Activated T-helper 1 cell treated with anti-CD3 and anti-CD28 coated beads, Interleukin-12 subunit alpha, Interleukin-12 subunit beta, Interleukin-2, Interleukin-4 antibody, amounts not matched to agents 30 ng/mL and 10 ng/mL and 1 ng/mL, durations not matched to agents 14 hours and 24 hours and 36 hours (primary cell): ENCODE measurements at regions not wholly inside any gene's neighbourhood (a gene's known extent, or its start where the extent isn't known, plus 50 kb on each side); places are given as distances from the start of the nearest gene placed in this dataset.
"Not testable (repeated sequence)": the region's sequence is repeated elsewhere in the genome, so short reads cannot be mapped to it uniquely, and the experiment has no call there.

Experiments
- DNase-seq: peaks from one replicate; pipeline ENCODE4 v3.0.0; 2021; ENCODE audit warnings: low spot score
- H3K27ac Mint-ChIP-seq: one replicate; pipeline ENCODE4 v1.8.0; 2021; ENCODE audit warnings: mild to moderate bottlenecking, mixed read lengths
- H3K27me3 Mint-ChIP-seq: one replicate; pipeline ENCODE4 v1.8.0; 2022; ENCODE audit warnings: mild to moderate bottlenecking, moderate library complexity, mixed read lengths; ENCODE audit not compliant: insufficient read depth
- H3K36me3 Mint-ChIP-seq: one replicate; pipeline ENCODE4 v1.8.0; 2021; ENCODE audit warnings: low read depth, mixed read lengths
- H3K4me1 Mint-ChIP-seq: one replicate; pipeline ENCODE4 v1.8.0; 2021; ENCODE audit warnings: low read depth, mixed read lengths
- H3K4me3 Mint-ChIP-seq: one replicate; pipeline ENCODE4 v1.8.0; 2021; ENCODE audit warnings: mild to moderate bottlenecking, moderate library complexity, mixed read lengths
- H3K9me3 Mint-ChIP-seq: one replicate; pipeline ENCODE4 v1.8.0; 2021; ENCODE audit warnings: mixed read lengths
- intact Hi-C: fragments of 100-400 bp; cut with micrococcal nuclease; formaldehyde crosslinking; loops from one replicate; pipeline ENCODE4 v1.15.1; 2024

DNA sequence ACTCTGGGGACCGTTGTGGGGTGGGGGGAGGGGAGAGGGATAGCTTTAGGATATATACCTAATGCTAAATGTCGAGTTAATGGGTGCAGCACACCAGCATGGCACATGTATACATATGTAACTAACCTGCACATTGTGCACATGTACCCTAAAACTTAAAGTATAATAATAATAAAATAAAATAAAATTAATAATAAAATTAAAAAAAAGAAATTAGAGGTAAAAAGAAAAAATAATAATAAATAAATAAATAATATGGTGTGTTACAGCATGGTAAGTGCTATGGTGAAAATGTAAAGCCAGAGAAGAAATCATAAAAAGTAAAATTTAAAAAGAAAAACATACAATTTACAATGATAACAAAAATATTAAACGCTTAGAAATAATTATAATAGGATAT lies 552.8 kb upstream of the PBX1 start:
- DNase-seq, H3K36me3 Mint-ChIP-seq, H3K4me3 Mint-ChIP-seq, intact Hi-C loops, H3K27me3 Mint-ChIP-seq, H3K4me1 Mint-ChIP-seq, H3K27ac Mint-ChIP-seq: not testable (repeated sequence)
- H3K9me3 Mint-ChIP-seq = peaks cover 25% of the 10 kb centered on the region

DNA sequence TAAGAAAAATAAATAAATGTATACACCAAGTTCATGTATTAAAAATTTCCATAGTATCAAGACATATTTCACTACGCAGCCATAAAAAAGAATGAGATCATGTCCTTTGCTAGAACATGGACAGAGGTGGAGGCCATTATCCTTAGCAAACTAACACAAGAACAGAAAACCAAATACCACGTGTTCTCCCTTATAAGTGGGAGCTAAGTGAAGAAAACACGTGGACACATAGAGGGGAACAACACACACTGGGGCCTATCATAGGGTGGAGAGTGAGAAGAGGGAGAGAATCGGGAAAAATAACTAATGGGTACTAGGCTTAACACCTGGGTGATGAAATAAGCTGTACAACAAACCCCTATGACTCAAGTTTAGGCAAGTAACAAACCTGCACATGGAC lies 552.4 kb upstream of the PBX1 start:
- no peak overlapping the region for H3K27ac Mint-ChIP-seq
- H3K4me1 Mint-ChIP-seq = no peaks in the 10 kb centered on the region
- peaks cover 23% of the 10 kb centered on the region for H3K9me3 Mint-ChIP-seq
- intact Hi-C loops = no loop called here
- H3K27me3 Mint-ChIP-seq = no peaks in the 10 kb centered on the region
- no peaks in the 10 kb centered on the region for H3K36me3 Mint-ChIP-seq
- no peak overlapping the region for H3K4me3 Mint-ChIP-seq
- no peak for DNase-seq

DNA sequence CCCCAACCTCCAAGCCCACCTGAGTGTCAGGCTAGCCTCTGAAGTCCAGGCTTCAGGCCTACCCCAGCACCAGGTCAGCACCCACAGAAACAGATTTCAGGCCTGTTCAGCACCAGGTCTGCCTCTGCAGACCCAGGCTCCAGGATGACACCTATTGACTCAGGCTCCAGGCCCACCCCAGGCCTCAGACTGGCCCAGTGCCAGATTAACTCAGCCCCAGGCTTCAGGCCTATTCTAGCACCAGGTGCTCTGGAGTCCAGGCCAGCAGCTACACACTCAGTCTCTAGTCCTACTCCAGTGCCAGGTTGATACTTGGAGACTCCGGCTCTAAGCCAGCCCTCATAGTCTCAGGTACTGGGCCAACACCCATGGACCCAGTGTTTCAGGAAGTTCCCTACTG lies 541.7 kb upstream of the PBX1 start:
- no peaks in the 10 kb centered on the region for H3K27me3 Mint-ChIP-seq
- intact Hi-C loops = no loop called here
- no peak overlapping the region for H3K27ac Mint-ChIP-seq
- no peaks in the 10 kb centered on the region for H3K4me1 Mint-ChIP-seq
- peaks cover 18% of the 10 kb centered on the region for H3K9me3 Mint-ChIP-seq
- H3K36me3 Mint-ChIP-seq = no peaks in the 10 kb centered on the region
- DNase-seq = no peak
- H3K4me3 Mint-ChIP-seq = no peak overlapping the region

DNA sequence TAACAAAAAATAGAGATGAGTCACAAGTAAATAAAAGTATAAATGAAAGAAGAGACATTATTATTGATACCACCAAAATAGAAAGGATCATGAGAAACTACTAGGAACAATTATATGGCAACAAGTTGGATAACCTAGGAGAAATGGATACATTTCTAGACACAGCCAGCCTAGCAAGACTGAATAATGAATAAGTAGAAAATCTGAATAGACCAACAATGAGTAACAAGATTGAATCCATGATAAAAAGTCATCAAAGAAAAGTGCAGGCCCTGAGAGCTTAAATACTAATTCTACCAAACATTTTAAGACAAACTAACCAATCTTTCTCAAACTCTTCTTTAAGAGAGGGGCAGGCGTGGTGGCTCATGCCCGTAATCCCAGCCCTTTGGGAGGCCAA lies 538.6 kb upstream of the PBX1 start:
- H3K27ac Mint-ChIP-seq = no peak overlapping the region
- DNase-seq = no peak
- intact Hi-C loops = no loop called here
- H3K36me3 Mint-ChIP-seq = no peaks in the 10 kb centered on the region
- no peaks in the 10 kb centered on the region for H3K27me3 Mint-ChIP-seq
- no peaks in the 10 kb centered on the region for H3K4me1 Mint-ChIP-seq
- H3K9me3 Mint-ChIP-seq = peaks cover 11% of the 10 kb centered on the region
- H3K4me3 Mint-ChIP-seq = no peak overlapping the region

DNA sequence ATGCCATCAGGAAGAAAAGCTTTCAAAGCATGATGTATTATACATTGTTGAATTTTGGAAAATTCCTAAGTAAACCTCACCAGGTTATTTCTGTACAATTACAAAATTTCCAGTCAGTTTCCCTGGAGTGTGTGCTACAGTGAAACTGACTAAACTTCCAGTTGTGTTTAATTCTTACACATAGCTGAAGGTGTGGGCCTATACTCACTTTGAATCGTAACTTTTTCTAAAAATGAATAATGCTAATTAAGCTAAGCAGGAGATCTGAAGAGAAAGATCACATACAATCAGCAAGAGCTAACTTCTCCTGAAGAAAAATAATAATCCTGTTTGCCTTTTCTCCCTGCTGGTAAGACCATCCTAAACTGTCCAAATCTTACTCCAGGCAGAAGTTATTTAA lies 537.2 kb upstream of the PBX1 start:
- H3K27ac Mint-ChIP-seq = no peak overlapping the region
- H3K9me3 Mint-ChIP-seq = peaks cover 9% of the 10 kb centered on the region
- H3K4me1 Mint-ChIP-seq = no peaks in the 10 kb centered on the region
- H3K27me3 Mint-ChIP-seq = no peaks in the 10 kb centered on the region
- no peak for DNase-seq
- no peak overlapping the region for H3K4me3 Mint-ChIP-seq
- no peaks in the 10 kb centered on the region for H3K36me3 Mint-ChIP-seq
- intact Hi-C loops = no loop called here

DNA sequence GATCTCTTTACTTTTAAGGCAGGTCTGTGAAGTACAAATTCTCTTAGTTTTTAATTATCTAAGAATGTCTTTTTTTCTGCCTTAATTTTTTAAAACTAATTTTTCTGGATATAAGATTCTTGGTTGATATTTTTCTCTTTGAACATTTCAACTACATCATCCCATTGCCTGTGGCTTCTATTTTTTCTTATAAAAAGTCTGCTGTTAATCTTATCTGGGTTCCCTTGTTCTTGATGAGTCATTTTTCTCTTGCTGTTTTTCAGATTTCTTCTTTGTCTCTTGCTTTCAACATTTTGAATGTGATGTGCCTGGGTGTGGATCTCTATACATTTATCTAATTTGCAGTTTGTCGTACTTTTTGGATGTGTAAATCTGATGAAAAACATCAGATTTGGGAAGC lies 525.2 kb upstream of the PBX1 start:
- DNase-seq = no peak
- H3K4me3 Mint-ChIP-seq = no peak overlapping the region
- no peak overlapping the region for H3K27ac Mint-ChIP-seq
- no peaks in the 10 kb centered on the region for H3K4me1 Mint-ChIP-seq
- H3K9me3 Mint-ChIP-seq = peaks cover 24% of the 10 kb centered on the region
- H3K27me3 Mint-ChIP-seq = no peaks in the 10 kb centered on the region
- no peaks in the 10 kb centered on the region for H3K36me3 Mint-ChIP-seq
- intact Hi-C loops = no loop called here

DNA sequence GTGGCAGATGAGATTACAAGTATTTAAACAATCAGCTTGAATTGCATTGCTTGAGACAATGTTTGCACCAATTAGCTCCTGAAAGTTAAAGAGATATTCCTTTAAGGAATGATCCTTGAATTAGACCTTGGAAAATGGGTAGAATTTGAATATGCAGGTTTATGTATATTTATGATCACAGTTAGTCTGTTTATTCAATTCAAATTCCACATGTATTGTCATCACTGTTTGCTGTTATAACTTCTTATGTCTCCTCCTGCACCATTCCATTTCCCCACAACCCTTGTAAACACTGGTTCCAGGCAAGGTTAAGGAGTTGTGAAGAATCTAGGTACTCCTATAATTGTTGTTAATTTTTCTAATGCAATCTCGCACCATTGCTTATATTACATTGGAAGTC lies 518.2 kb upstream of the PBX1 start:
- intact Hi-C loops = no loop called here

DNA sequence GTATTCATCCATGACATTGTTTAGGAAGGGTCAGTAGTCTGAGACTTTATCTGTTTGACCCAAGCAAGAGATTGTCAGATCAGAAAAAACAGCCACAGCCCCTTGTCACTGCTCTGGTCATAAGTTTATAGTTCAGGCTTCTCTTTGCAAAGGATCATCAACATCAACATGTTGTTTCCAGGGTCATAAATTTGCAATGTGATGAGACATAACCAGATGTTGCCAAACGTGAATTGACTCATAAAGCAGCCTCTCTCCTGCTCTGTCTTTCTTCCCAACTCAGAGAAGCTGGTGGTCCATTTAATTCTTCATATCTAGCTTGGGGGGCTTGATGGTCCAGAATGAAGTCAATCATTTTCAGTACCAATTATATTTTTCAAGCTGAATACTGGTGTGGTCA lies 507.2 kb upstream of the PBX1 start:
- H3K27me3 Mint-ChIP-seq = no peaks in the 10 kb centered on the region
- DNase-seq = no peak
- no peaks in the 10 kb centered on the region for H3K36me3 Mint-ChIP-seq
- no peak overlapping the region for H3K4me3 Mint-ChIP-seq
- no peaks in the 10 kb centered on the region for H3K4me1 Mint-ChIP-seq
- peaks cover 14% of the 10 kb centered on the region for H3K9me3 Mint-ChIP-seq
- no peak overlapping the region for H3K27ac Mint-ChIP-seq
- intact Hi-C loops = no loop called here

More for the DNA sequence above, 518.2 kb upstream of the PBX1 start:
- Mint-ChIP-seq H3K36me3 (no peaks in the 10 kb centered on the region), H3K9me3 (peaks cover 14% of the 10 kb centered on the region), H3K27me3 (no peaks in the 10 kb centered on the region), H3K4me3 (no peak overlapping the region), H3K27ac (no peak overlapping the region), H3K4me1 (no peaks in the 10 kb centered on the region)
- no peak for DNase-seq

DNA sequence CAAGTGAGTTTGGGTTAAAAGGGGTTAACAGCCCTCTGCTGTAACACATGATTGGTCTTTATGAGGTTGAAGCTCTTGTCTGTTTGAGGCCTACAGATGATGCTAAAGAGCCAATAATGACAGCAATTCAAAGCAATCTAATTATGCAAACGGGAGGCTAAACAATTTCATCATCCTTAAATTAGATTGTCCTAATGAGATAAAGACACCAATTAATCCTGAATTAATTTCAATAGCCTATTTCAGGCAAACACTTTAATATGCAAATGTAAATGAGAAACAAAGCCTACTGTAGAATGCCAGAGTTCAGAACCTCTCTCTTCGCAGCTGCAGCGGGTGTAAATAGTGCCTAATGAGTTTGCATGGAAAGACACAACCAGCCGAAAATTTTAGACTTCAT lies 504.7 kb upstream of the PBX1 start:
- no peak overlapping the region for H3K27ac Mint-ChIP-seq
- no peaks in the 10 kb centered on the region for H3K36me3 Mint-ChIP-seq
- H3K4me1 Mint-ChIP-seq = no peaks in the 10 kb centered on the region
- peaks cover 14% of the 10 kb centered on the region for H3K9me3 Mint-ChIP-seq
- intact Hi-C loops = no loop called here
- H3K27me3 Mint-ChIP-seq = no peaks in the 10 kb centered on the region
- DNase-seq = no peak
- no peak overlapping the region for H3K4me3 Mint-ChIP-seq

DNA sequence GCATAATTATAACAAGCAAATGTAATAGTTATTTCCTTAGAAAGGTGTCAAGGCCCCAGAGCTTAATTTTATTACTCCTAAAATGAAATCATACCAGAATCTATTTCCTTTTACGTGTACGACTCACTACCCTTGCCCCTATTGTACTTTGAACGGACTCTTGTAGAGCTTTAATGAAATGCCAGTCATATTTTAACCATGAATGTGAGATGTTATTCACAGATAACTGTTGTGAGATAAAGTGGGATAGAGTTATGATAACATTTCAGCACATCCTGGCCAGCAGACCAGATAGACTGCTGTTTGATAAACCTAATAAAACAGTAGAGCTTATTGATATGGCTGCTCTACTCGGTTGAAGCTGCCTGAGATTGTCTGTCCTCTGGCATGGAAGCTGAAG lies 500.8 kb upstream of the PBX1 start:
- no peaks in the 10 kb centered on the region for H3K36me3 Mint-ChIP-seq
- H3K4me1 Mint-ChIP-seq = no peaks in the 10 kb centered on the region
- H3K9me3 Mint-ChIP-seq = peaks cover 10% of the 10 kb centered on the region
- intact Hi-C loops = no loop called here
- H3K4me3 Mint-ChIP-seq = no peak overlapping the region
- H3K27ac Mint-ChIP-seq = no peak overlapping the region
- no peak for DNase-seq
- no peaks in the 10 kb centered on the region for H3K27me3 Mint-ChIP-seq

DNA sequence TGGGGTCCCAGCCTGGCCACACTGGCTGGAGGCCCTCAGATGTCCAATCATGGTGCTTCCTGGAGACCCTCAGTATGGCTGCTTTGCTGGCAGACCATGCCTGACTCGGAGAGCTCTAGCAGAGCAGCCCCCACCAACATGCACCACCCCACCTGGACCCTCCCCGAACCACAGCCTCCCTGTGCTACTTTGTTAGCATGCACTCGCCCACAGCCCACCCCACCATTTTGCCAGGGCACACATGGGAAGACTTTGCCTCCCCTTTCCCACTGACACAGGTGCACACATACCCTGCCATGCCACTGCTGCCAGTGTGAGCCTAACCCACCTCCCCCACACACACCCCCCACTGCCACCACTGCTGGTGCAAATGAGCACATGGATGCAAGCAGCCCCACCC lies 497.5 kb upstream of the PBX1 start:
- H3K9me3 Mint-ChIP-seq = peaks cover 8% of the 10 kb centered on the region
- intact Hi-C loops = no loop called here
- no peak overlapping the region for H3K27ac Mint-ChIP-seq
- no peaks in the 10 kb centered on the region for H3K4me1 Mint-ChIP-seq
- no peak overlapping the region for H3K4me3 Mint-ChIP-seq
- H3K36me3 Mint-ChIP-seq = no peaks in the 10 kb centered on the region
- no peak for DNase-seq
- H3K27me3 Mint-ChIP-seq = no peaks in the 10 kb centered on the region

DNA sequence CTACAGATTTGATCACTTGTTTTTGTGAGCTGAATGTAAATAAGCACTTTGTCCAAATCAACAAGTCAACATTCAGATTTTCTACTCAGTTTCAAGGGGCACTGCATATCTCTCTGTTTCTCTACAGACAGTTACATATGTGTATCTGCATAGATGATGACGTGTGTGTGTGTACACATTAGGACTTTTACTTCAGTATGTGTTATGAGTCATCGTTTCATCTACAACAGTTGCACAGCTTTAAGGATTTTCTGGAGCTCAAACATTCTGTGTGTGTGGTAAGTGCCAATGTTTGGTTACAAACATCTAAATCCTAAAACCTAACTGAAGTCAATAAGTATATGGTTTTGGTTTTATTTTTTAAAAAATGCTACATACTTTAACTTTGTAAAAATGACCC lies 494.5 kb upstream of the PBX1 start:
- H3K27ac Mint-ChIP-seq = no peak overlapping the region
- H3K27me3 Mint-ChIP-seq = no peaks in the 10 kb centered on the region
- no peaks in the 10 kb centered on the region for H3K36me3 Mint-ChIP-seq
- intact Hi-C loops = no loop called here
- H3K4me1 Mint-ChIP-seq = no peaks in the 10 kb centered on the region
- no peak for DNase-seq
- peaks cover 16% of the 10 kb centered on the region for H3K9me3 Mint-ChIP-seq
- H3K4me3 Mint-ChIP-seq = no peak overlapping the region

DNA sequence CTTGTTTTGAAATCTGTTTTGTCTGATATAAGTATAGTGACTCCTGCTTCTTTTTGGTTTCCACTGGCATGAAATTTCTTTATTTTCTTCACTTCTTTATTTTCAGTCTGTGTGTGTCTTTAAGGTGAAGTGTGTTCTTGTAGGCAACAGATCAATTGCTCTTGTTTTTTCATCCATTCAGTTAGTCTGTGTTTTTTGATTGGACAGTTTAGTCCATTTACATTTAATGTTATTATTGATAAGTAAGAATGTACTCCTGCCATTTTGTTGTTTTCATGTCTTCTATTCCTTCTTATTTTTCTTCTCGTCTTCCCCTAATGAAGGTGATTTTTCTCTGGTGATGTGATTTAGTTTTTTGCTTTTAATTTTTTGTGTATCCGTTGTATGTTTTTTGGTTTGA lies 487.7 kb upstream of the PBX1 start:
- no peaks in the 10 kb centered on the region for H3K36me3 Mint-ChIP-seq
- peaks cover 35% of the 10 kb centered on the region for H3K9me3 Mint-ChIP-seq
- no peaks in the 10 kb centered on the region for H3K4me1 Mint-ChIP-seq
- DNase-seq = no peak
- H3K4me3 Mint-ChIP-seq = no peak overlapping the region
- intact Hi-C loops = no loop called here
- no peaks in the 10 kb centered on the region for H3K27me3 Mint-ChIP-seq
- H3K27ac Mint-ChIP-seq = no peak overlapping the region

DNA sequence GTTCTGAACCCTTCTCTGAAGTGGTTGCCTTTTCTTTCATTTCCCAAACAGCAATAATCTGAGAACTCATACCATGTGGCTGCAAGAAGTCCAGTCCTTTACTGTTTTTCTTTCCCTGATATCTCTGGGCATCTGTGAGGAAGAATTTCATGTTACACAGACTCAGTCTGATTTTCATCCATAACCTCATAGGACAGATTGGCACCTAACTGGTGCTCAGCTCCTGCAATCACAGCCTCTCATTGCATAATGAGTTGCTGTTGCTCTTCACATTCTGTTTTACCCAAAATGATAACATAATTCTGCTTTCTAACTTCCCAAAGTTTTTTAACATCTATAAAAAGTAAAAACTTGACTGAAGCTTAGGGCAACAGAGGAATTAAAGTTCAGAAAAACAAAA lies 472.2 kb upstream of the PBX1 start:
- DNase-seq = no peak
- no peaks in the 10 kb centered on the region for H3K27me3 Mint-ChIP-seq
- no peaks in the 10 kb centered on the region for H3K4me1 Mint-ChIP-seq
- no peak overlapping the region for H3K27ac Mint-ChIP-seq
- no peak overlapping the region for H3K4me3 Mint-ChIP-seq
- intact Hi-C loops = no loop called here
- H3K9me3 Mint-ChIP-seq = peaks cover 2% of the 10 kb centered on the region
- H3K36me3 Mint-ChIP-seq = no peaks in the 10 kb centered on the region
